ENCODE measurements at regions not wholly inside any gene's neighbourhood (a gene's known extent, or its start where the extent isn't known, plus 50 kb on each side); places are given as distances from the start of the nearest gene placed in this dataset.

- TF ChIP-seq JUN (IDR thresholded peaks at IDR 0.05; ENCODE audit: borderline replicate concordance, insufficient read depth, insufficient read length, low read depth) (no peak), POLR2AphosphoS5 (IDR thresholded peaks at IDR 0.05; ENCODE audit: insufficient read depth, low read depth, low read length) (no peak)
- TF ChIP-seq, protein P1, sequence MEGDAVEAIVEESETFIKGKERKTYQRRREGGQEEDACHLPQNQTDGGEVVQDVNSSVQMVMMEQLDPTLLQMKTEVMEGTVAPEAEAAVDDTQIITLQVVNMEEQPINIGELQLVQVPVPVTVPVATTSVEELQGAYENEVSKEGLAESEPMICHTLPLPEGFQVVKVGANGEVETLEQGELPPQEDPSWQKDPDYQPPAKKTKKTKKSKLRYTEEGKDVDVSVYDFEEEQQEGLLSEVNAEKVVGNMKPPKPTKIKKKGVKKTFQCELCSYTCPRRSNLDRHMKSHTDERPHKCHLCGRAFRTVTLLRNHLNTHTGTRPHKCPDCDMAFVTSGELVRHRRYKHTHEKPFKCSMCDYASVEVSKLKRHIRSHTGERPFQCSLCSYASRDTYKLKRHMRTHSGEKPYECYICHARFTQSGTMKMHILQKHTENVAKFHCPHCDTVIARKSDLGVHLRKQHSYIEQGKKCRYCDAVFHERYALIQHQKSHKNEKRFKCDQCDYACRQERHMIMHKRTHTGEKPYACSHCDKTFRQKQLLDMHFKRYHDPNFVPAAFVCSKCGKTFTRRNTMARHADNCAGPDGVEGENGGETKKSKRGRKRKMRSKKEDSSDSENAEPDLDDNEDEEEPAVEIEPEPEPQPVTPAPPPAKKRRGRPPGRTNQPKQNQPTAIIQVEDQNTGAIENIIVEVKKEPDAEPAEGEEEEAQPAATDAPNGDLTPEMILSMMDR (IDR thresholded peaks at IDR 0.05; ENCODE audit: extremely low read depth in 1 of 2, insufficient read depth in 1 of 2, low read depth in 1 of 2, low read length in 2 of 2): no peak
- TF ChIP-seq, protein P2, sequence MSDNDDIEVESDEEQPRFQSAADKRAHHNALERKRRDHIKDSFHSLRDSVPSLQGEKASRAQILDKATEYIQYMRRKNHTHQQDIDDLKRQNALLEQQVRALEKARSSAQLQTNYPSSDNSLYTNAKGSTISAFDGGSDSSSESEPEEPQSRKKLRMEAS (IDR thresholded peaks at IDR 0.05; ENCODE audit: insufficient read depth, insufficient read length): no peak
Measured at GRCh38 chr18:42586601-42587000, 528.9 kb downstream of the RIT2 start.

All from endothelial cell of umbilical vein (primary cell).